HG03280 (cell line): ENCODE measurements at regions not wholly inside any gene's neighbourhood (a gene's known extent, or its start where the extent isn't known, plus 50 kb on each side); places are given as distances from the start of the nearest gene placed in this dataset.
"Not testable (repeated sequence)": the region's sequence is repeated elsewhere in the genome, so short reads cannot be mapped to it uniquely, and the experiment has no call there.

Experiments used
- ATAC-seq: cut with Tn5 transposase; IDR thresholded peaks from one replicate; pipeline ENCODE4 v1.9.1; 2021; ENCODE audit warnings: mild to moderate bottlenecking, moderate library complexity; ENCODE audit not compliant: unreplicated experiment

DNA sequence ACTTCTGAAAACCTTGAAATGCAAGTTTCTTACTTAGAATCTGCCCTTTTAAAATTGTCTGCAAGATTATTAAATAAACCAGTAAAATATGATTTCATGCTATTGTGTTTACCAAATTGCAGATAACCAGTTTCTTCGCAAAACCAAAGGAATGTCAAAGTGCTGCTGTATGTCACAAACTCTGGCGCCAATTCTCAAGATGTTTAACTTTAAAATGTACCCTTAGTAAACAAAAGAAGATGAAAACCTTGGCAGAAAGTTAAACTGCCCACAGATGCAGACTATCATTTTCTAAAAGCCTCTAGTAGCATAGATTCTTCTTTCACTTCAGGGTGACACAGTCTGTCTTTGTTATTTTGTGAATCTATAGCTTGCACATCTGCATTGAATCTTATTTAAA lies 189.2 kb downstream of the SLITRK6 start:
- ATAC-seq, result no peak

DNA sequence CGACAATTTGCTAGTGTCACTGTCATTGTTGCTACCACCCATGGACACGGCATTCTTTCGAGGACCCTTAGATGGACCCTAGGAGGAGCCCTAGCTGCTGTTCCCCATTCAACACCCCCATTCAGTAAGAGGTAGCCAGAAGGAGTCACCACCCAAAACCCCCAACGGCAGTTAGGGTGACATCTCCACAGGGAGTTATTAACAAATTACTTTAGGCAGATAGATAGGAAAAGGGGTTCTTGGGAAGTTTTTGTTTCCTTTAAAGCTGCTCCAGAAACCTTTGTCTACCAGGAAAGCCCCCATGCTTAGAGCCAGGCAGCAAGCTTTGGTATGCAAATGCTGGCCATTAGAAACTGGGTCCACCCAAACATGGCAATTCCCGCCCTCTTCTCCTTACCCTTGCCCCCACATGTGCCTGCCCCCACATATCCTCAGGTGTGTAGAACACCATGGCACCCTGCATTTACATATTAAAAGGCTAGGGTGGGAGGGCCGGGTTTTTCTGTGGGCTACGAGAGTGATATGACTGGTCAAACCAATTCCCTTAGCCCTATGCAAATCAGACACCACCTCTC lies 190.9 kb downstream of the SLITRK6 start:
- no peak for ATAC-seq

DNA sequence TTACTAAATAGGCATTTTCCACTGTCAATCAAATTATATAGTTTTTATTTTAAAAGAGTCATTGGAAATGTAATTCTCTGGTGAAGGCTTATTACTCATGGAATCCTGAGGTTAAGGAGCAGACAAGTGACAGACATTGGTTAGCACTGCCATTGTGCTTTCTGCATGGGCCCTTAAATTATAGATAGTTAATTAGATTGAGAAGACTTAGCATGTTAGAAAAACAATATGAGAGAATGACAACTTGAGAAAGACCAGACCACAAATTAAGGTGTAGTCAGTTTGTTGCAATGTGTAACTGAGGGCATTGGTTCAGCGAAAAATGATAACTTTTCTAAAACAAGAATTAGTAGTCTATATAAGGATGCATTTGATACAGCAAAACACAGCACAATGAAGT lies 195.5 kb downstream of the SLITRK6 start:
- no peak for ATAC-seq

DNA sequence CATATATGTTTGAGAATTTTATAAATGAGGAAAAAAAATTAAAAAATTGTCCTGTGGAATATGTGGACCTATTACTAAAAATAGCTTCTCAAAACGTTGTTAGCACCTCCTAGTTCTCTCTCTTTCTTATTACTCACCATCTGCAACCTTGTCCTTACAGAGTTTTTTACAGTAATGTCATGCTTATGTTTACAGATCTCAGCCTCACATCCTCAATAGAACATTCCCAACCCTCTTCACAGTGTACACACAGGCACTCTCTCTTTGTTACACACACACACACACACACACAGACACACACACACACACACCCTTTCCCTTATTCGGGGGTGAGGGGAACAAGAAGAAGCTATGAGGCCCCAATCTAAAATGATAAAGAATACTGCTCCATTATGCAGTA lies 197.7 kb downstream of the SLITRK6 start:
- no peak for ATAC-seq

DNA sequence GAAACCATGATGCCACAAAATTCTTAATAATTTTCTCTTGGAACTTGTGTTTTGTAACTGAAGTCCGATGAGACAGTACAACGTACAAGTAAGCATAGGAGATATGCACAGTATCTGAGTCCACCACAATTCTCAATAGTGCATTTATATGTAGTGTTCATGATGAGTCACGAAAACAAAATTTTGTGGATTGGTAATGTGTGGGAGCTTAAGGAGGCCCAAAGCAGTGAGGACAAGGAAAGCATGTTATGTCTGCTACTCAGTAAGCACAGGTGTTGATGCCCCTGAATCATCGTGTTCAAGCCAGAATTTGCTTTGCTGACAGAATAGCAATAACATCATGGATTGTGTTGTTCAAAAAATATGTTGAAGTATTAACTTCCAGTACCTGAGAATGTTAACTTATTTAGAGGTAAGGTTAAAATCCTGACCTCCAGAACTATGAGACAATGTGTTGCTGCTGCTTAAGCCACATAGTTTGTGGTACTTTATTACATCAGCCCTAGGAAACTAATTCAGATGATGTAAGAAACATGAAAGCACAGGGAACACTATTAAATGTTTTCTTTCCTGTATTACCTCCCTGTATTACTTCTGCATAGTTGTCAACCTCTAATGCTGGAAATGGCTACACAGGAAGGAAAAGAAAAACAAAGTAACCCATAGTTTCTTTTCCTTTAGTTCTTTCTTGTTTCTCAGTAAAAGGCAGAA lies 201.3 kb downstream of the SLITRK6 start:
- no peak for ATAC-seq

DNA sequence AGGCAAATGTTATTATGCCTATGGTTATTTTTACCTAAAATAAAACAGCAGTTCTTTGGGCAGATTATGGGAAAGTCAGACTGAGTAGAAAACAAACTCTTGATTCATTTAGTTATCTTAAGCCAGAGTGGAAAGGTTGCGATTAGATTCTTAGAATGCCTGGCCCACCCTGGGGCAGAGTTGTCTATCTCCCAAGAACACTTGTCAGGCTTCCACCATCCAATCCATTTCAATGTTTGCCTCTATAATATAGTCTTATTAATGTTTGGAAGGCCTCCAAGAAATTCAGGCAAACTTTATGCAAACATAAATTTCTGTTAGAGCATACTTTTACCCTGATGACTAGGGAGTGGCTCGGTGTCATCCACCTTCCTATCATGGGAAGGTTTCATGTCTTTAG lies 207.0 kb downstream of the SLITRK6 start:
- no peak for ATAC-seq

DNA sequence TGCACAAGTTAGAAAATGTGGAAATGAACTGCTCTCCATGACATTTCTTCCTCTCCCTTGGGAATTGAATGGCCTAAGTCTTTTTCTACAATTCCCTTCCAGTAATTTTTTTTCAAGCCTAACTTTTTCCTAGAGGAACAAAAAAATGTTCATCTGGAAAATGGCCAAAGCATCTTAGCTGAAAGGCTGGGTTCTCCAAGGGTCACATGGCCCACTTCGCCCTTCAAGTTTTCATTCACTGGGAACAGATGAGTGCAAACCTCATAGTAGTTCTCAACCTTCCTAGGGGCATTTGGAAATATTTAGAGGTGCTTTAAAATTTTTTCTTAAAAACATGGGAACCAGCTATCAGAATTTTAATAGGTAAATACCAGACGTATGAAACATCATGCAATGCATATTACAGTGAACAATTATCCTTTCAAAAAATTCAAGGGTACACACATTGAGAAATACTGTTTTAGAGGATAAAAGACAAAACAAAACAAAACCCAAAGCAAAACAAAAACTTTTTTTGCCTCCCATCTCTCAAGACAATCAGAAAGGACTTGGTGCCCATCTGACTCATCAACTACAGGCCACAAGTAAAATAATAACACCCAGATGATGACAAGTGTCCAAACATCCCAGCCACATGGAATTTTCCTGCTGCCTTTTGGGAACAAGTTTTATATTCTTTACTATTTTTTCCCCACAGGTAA lies 208.8 kb downstream of the SLITRK6 start:
- no peak for ATAC-seq

DNA sequence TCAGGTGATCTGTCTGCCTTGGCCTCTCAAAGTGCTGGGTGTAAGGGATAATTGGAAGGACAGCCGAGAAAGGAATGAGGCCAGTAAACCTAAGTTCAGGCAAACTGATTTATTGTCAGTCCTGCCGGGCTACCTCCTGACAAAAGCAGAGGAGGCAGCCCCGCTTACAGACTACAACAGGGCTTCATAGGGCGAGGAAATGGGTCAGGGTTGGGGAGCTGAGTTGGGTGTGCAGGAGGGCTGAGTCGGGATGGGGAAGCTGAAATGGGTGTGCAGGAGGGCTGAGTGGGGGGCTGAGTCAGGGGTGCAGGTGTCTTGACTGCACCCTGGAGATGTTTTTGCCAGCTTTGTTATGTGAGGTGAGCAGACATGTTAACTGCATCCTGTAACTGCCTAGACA lies 210.2 kb downstream of the SLITRK6 start:
- ATAC-seq, result no peak

DNA sequence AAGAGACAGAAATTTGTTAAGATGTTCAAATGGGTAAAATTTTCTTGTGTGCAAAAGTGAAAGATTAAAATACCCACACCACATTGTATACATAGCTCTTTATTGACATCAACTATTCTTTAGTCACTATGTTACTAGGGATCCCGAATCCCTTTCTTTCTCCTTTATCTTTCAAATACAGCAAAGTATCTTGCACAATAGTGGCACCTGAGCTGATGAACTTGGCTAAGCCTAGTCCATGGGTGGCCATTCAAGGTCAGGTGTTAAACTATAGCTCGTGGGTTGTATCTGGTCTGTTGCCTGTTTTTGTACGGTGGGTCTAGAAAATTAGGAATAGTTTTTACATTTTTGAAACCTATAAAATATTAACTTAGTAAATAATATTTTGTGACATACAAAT lies 210.9 kb downstream of the SLITRK6 start:
- no peak for ATAC-seq

DNA sequence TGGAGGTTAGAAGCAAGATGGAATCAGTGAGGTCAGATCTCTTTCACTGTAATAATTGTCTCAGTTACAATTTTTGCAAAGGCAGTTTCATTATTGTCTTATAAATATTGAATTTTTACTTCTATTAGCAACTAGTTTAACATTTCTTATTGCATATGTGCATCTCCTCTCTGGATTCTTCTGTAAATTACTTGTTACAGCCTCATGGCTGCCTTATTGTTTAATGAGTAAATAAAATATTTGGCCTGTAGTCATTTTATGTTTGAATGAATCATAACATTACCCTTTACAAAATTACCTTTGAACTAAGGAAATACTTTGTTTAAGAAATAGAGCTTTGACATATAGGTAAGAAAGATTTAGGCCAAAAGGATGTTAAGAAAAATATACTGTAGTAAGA lies 212.4 kb downstream of the SLITRK6 start:
- ATAC-seq, result no peak

DNA sequence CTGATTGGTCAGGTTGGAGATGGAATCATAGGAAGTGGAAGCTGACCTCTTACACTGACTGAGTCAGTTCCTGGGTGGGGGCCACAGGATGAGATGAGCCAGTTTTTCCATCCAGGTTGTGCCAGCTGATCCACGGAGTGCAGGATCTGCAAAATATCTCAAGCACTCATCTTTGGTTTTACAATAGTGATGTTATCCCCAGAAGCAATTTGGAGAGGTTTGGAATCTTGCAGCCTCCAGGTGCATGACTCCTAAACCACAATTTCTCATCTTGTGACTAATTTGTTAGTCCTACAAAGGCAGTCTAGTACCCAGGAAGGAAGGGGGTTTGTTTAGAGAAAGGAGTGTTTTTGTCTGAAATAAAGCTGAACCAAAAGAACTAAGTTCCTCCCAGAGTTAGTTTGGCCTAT lies 212.8 kb downstream of the SLITRK6 start:
- no peak for ATAC-seq

DNA sequence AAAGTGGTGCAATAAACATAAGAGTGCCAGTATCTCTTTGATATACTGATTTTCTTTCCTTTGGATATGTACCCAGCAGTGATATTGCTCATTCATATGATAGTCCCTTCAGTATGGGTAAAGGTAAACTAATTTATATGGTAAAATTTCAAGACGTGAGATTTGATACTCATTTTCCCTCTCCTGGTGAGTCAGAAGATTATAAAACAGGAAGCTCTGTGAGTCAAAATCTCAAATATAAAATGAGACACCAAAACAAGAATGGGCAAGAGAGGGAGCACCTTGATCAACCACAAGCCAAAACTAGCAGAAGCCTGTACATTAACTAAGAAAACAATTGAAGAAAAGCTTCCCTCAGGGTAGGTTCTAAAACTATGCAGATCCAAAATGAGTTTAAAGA lies 216.3 kb downstream of the SLITRK6 start:
- no peak for ATAC-seq

DNA sequence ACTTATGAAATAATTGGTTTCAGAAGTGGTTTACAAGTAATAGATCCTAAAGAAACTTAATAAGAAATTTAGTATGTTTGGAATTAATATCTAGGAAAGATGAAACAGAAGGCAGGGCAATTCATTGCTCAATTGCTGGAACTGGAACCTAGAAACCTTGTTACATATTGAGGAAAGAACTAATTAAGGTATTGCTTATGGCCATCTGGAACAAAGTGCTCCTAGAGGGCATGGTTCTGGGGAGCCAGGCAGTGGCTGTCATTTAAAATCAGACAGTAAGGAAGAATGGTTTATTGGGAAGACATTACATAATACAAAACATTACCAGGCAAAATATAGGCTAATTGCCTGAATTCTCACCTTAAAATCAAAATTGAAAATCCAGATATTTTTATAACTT lies 224.1 kb downstream of the SLITRK6 start:
- ATAC-seq, result no peak

DNA sequence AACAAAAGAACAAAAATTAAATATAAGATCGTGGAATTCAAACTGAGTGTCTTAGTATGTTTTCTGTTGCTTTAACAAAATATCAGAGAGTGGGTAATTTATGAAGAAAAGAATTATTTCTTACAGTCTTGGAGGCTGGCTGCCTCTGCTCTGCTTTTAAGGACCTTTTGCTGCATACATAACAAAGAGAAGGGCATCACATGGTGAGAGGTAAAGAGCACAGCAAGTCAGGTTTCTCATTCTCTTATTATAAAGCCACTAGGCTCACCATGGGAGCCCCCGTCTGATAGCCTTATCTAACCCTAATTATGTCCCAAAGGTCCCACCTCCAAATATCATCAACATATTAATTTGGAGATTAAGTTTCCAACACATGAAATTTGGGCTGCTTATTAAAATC lies 231.3 kb downstream of the SLITRK6 start:
- no peak for ATAC-seq

DNA sequence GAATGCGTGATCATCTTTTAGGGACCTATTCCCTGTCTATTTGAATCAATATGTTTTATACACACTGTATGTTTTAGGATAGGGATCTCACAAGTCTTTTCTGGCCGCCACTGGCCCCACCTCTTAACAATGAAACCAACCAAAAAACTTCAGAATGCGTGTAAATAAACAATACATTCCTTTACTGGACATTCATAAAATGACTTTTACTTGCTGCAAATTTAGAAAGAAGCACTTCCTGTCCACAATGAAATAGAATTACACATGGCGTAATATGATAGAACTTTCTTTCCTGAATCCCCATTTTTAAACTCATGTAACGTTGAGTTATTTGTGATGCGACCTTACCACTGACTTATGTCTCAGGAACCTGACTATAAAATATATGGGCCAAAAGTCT lies 233.6 kb downstream of the SLITRK6 start:
- ATAC-seq, result no peak

DNA sequence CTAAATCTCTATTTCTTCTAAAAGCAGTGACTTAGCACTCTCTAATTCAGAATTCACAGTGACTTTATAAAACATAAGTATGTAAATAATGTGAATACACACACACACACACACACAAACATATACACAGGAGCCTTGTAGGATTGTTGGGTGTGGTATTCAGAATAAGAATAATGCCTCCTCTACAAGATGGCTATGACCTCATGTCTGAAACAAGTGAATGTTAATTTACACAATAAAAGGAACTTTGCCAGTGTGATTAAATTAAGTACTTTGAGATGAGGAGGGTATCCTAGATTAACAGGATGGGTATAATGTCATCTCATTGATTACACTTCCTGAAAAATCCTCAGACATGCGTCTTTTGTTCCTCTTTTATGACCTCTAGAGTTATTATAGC lies 234.6 kb downstream of the SLITRK6 start:
- ATAC-seq, result no peak

DNA sequence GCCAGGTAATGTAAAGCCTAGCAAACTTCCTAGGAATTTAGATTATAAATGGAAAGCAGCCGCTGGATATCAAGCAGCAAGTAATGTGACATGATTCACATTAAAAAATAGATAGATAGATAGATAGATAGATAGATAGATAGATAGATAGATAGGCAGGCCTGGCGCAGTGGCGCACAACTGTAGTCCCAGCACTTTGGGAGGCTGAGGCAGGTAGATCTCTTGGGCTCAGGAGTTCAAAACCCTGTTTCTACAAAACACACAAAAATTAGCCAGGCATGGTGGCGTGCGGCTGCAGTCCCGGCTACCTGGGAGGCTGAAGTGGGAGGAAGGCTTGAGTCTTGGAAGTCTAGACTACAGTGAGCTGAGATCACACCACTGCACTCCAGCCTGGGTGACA lies 236.9 kb downstream of the SLITRK6 start:
- ATAC-seq, result no peak

DNA sequence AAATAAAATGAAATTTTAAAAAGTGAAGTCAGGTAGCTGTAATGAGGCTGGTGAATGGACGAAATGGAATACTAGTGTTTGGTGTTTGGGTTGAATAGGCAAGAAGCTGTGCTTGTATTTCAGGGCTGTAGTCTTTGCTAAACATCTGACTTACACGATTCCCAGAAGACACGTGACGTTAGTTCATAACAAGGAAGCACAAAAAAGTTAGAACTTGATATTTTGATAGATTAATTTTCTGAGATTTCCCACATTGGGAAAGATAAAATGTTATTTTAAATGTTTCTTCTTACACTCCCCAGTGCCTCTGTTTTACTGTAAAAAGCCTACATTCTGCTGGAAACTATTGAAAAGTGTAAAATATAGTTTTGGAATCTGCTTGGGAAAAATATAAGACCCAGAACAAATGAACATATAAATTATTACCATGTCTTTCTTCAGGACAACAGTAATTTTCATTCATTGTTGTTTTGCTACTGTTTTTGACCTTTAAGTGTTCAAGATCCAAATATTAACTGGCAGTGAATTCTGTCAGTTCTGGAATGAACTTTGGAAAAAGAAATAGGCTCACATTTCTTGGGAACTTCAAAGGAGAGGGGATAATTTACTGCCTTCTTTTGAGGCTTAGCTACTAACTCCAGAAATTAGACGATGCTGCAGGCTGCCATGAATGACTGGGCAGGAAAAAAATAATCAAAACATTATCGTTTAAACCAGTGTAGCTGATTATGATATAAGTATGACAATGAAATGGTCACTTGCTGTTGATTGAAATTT lies 241.3 kb downstream of the SLITRK6 start:
- no peak for ATAC-seq

DNA sequence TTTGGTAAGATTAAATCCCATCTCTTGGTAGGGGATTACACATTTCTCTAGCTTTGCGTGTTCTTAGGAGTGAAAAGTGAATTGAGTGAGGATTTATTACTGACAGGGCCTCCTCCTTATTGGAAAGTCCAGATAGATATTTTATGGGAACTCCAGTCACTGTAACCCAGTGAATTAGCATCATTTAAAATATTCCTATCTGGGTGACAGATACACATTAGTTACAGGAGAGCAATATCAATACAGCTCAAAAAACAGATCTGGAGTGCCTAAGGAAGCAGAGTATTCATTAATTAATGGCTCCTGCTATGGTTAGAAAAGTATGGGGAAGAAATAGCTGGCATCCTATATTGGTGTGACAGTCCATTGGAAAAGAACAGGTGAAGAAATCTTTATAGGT lies 248.2 kb downstream of the SLITRK6 start:
- ATAC-seq, result no peak

DNA sequence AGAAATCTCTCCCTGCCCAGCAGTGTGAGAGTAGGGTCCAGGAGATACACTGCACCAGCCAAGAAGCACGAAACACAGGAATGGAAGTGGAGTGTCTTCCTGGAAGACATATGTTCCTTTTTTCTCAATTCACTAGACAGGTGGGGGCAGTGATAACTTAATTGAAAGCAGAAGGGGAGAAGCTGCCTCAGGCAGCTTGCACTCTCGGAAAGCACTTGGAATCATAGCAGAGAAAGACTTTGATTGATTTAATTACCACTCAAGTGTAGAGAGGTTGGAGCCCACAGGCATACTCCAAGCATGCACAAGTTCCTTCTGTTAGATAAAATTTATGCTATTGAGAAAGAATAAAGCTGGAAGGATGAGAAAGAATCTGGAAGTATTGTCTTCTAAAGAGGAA lies 249.4 kb downstream of the SLITRK6 start:
- ATAC-seq, result no peak

DNA sequence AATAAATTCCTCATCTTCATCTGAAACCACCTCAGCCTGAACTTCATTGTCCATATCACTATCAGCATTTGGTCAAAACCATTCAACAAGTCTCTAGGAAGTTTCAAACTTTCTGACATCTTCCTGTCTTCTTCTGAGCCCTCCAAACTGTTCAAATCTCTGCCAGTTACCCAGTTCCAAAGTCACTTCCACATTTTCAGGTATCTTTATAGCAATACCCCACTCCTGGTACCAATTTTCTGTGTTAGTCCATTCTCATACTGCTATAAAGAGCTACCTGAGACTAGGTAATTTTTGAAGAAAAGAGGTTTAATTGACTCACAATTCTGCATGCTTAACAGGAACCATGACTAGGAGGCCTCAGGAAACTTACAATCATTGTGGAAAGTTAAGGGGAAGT lies 250.4 kb downstream of the SLITRK6 start:
- ATAC-seq, result not testable (repeated sequence)

DNA sequence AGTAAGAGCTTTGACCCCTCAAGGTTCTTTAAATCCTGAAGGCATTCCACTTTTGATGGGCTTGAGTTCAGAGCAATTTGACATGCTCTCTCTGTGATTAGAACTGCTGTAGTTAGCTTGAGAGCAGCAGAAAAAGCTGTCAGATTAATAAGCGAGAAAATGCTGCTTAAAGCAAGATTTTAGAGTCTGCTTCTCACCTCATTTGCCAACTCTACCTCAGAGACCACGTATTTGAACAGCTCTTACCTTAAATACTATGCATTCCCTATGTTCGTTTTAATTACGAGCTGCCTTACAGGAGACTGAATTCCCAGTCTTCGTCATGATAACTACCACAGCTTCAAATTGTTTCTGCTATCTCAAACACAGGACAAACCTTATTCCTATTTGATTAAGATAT lies 253.4 kb downstream of the SLITRK6 start:
- no peak for ATAC-seq
